GM12874 (cell line): ENCODE measurements at regions not wholly inside any gene's neighbourhood (a gene's known extent, or its start where the extent isn't known, plus 50 kb on each side); places are given as distances from the start of the nearest gene placed in this dataset.

Experiments used
- CTCF ChIP-seq: IDR thresholded peaks from 2 replicates; pipeline ENCODE4 v1.5.1; 2011; ENCODE audit warnings: low read depth, mild to moderate bottlenecking, control low read depth, low read length, moderate library complexity; ENCODE audit not compliant: insufficient read depth

- TF ChIP-seq CTCF = no peak
Measured at GRCh38 chr18:28469946-28470345, 293.0 kb upstream of the CDH2 start.

DNA sequence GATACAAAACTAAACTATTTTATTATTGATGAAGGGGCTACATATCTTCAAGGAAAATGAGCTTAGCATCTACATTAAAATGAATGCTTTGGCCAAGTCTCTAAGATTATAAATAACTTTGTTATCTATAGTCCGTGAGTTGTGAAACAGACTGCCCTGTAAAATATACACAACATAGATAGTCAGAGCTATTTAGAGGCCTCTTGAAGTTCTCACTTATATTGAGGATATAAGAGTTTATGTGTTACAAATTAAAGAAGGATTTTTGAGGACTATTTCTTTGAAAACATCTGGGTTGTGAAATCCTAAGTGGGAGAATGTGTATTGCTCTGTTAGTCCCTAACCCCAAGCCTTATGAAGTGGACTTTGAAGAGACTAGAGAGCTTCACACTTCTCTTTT is 292.0 kb upstream of the CDH2 start:
- no peak for TF ChIP-seq CTCF

- TF ChIP-seq CTCF = no peak
Measured at GRCh38 chr18:28466204-28466603, 289.3 kb upstream of the CDH2 start.

- no peak for TF ChIP-seq CTCF
Measured at GRCh38 chr18:28459587-28459986, 282.7 kb upstream of the CDH2 start.

- no peak for TF ChIP-seq CTCF
Measured at GRCh38 chr18:28458751-28459150, 281.8 kb upstream of the CDH2 start.

- TF ChIP-seq CTCF = no peak
Measured at GRCh38 chr18:28457784-28458183, 280.9 kb upstream of the CDH2 start.

GRCh38 chr18:28455971-28456370 is 279.0 kb upstream of the CDH2 start:
- TF ChIP-seq CTCF = no peak

DNA sequence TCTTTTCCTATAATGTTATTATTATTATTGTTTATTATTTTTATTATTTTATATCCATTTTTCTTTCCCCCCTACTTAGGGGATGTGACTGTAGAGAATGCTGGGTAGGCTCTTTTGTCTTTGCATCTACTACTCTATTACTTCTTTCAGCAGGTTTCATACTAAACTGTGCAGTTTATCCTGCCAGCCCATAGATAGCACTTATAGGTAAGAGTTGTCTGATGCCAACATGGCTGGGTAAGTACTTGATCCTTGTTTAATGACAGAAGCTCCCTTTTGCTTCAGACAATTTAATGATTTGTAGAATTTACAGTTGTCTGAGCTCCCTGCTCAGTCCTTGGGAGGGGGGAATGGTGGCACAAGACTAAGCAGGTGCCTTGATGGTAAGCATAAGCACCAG is 262.9 kb upstream of the CDH2 start:
- TF ChIP-seq CTCF = no peak
